NCI-H2107 treated with DMSO at 0.1 percent for 48 hours (cell line): ENCODE measurements at regions not wholly inside any gene's neighbourhood (a gene's known extent, or its start where the extent isn't known, plus 50 kb on each side); places are given as distances from the start of the nearest gene placed in this dataset.
"Not testable (repeated sequence)": the region's sequence is repeated elsewhere in the genome, so short reads cannot be mapped to it uniquely, and the experiment has no call there.

ENCODE experiments used
- DNase-seq: peaks from one replicate; lab custom pipeline; 2025; ENCODE audit not compliant: unreplicated experiment; lab: John Stamatoyannopoulos, UW

- DNase-seq: no peak
Observed at GRCh38 chr5:82445726-82446335, 167.7 kb upstream of the RPS23 start.

- no peak for DNase-seq
Observed at GRCh38 chr5:82439750-82440445, 161.7 kb upstream of the RPS23 start.

GRCh38 chr5:82437565-82437964 lies 159.4 kb upstream of the RPS23 start:
- DNase-seq: not testable (repeated sequence)

GRCh38 chr5:82436291-82436690 lies 158.1 kb upstream of the RPS23 start:
- no peak for DNase-seq

- not testable (repeated sequence) for DNase-seq
Observed at GRCh38 chr5:82434696-82435660, 156.8 kb upstream of the RPS23 start.

- no peak for DNase-seq
Observed at GRCh38 chr5:82426464-82427154, 148.5 kb upstream of the RPS23 start.

- DNase-seq: no peak
Observed at GRCh38 chr5:82425591-82425990, 147.4 kb upstream of the RPS23 start.

- DNase-seq: no peak
Observed at GRCh38 chr5:82424211-82424610, 146.1 kb upstream of the RPS23 start.

GRCh38 chr5:82422751-82423181 lies 144.6 kb upstream of the RPS23 start:
- DNase-seq: no peak

GRCh38 chr5:82422001-82422740 lies 144.0 kb upstream of the RPS23 start:
- no peak for DNase-seq

GRCh38 chr5:82421119-82421518 lies 143.0 kb upstream of the RPS23 start:
- DNase-seq: no peak

GRCh38 chr5:82420524-82420923 lies 142.4 kb upstream of the RPS23 start:
- DNase-seq: not testable (repeated sequence)

GRCh38 chr5:82419559-82420332 lies 141.6 kb upstream of the RPS23 start:
- no peak for DNase-seq

- no peak for DNase-seq
Observed at GRCh38 chr5:82418608-82418950, 140.4 kb upstream of the RPS23 start.

GRCh38 chr5:82417776-82418607 lies 139.8 kb upstream of the RPS23 start:
- no peak for DNase-seq

- DNase-seq: no peak
Observed at GRCh38 chr5:82416512-82416911, 138.4 kb upstream of the RPS23 start.

GRCh38 chr5:82414041-82414388 lies 135.9 kb upstream of the RPS23 start:
- no peak for DNase-seq

- DNase-seq: no peak
Observed at GRCh38 chr5:82413302-82414040, 135.3 kb upstream of the RPS23 start.
